ENCODE measurements at regions not wholly inside any gene's neighbourhood (a gene's known extent, or its start where the extent isn't known, plus 50 kb on each side); places are given as distances from the start of the nearest gene placed in this dataset.

GRCh38 chr1:192916021-192916420 is 107.2 kb downstream of the RGS2 start:
- TF ChIP-seq CTCF (conservative IDR thresholded peaks at IDR 0.05; ENCODE audit: low read length): no peak
- H3K4me3 ChIP-seq (ENCODE audit: low read length): no peak overlapping the region
- DNase-seq (ENCODE audit: low read depth): no peak

GRCh38 chr1:192918259-192918658 is 109.4 kb downstream of the RGS2 start:
- no peak for TF ChIP-seq CTCF (conservative IDR thresholded peaks at IDR 0.05; ENCODE audit: low read length)
- no peak for DNase-seq (ENCODE audit: low read depth)
- H3K4me3 ChIP-seq (ENCODE audit: low read length): no peak overlapping the region

GRCh38 chr1:192920412-192920811 is 111.6 kb downstream of the RGS2 start:
- no peak for TF ChIP-seq CTCF (conservative IDR thresholded peaks at IDR 0.05; ENCODE audit: low read length)
- no peak overlapping the region for H3K4me3 ChIP-seq (ENCODE audit: low read length)
- DNase-seq (ENCODE audit: low read depth): no peak

- TF ChIP-seq CTCF (conservative IDR thresholded peaks at IDR 0.05; ENCODE audit: low read length): no peak
- DNase-seq (ENCODE audit: low read depth): no peak
- H3K4me3 ChIP-seq (ENCODE audit: low read length): no peak overlapping the region
Measured at GRCh38 chr1:192925609-192926008, 116.8 kb downstream of the RGS2 start.

GRCh38 chr1:192926736-192927135 is 117.9 kb downstream of the RGS2 start:
- no peak overlapping the region for H3K4me3 ChIP-seq (ENCODE audit: low read length)
- DNase-seq (ENCODE audit: low read depth): no peak
- no peak for TF ChIP-seq CTCF (conservative IDR thresholded peaks at IDR 0.05; ENCODE audit: low read length)

GRCh38 chr1:192927496-192927895 is 118.7 kb downstream of the RGS2 start:
- no peak for DNase-seq (ENCODE audit: low read depth)
- no peak for TF ChIP-seq CTCF (conservative IDR thresholded peaks at IDR 0.05; ENCODE audit: low read length)
- no peak overlapping the region for H3K4me3 ChIP-seq (ENCODE audit: low read length)

GRCh38 chr1:192929597-192929996 is 120.8 kb downstream of the RGS2 start:
- no peak overlapping the region for H3K4me3 ChIP-seq (ENCODE audit: low read length)
- no peak for TF ChIP-seq CTCF (conservative IDR thresholded peaks at IDR 0.05; ENCODE audit: low read length)
- DNase-seq (ENCODE audit: low read depth): no peak
